Keratinocyte (primary cell): ENCODE measurements at regions not wholly inside any gene's neighbourhood (a gene's known extent, or its start where the extent isn't known, plus 50 kb on each side); places are given as distances from the start of the nearest gene placed in this dataset.
A peak's percentile ranks its signal among the peaks of the same experiment; 100 is the strongest.

Source experiments
- DNase-seq: peaks from one replicate; pipeline ENCODE4 v3.0.0-alpha.2; 2011; ENCODE audit warnings: low read depth, missing footprints, low spot score
- FAIRE-seq: peaks from 2 replicates; lab custom pipeline; 2011; peaks lifted over from hg19 to GRCh38; lab: Jason Lieb, UNC
- H2AFZ ChIP-seq: 2 replicates; pipeline ENCODE4 v1.6.0; 2012; ENCODE audit warnings: low read length, control low read depth, inconsistent platforms; ENCODE audit not compliant: control insufficient read depth
- H3K27ac ChIP-seq: 2 replicates; pipeline ENCODE4 v1.5.1; 2011; ENCODE audit warnings: low read length; ENCODE audit not compliant: control insufficient read depth, insufficient read depth
- H3K27me3 ChIP-seq: 3 replicates; pipeline ENCODE4 v1.6.0; 2011; ENCODE audit warnings: low read length; ENCODE audit not compliant: control insufficient read depth, insufficient read depth; ENCODE audit errors: extremely low read depth
- H3K36me3 ChIP-seq, 2 experiments: 2 replicates in 1 of 2; 3 replicates in 1 of 2; pipeline ENCODE4 v1.5.1; 2011; ENCODE audit warnings: low read length in 2 of 2, mild to moderate bottlenecking in 1 of 2; ENCODE audit not compliant: control insufficient read depth in 2 of 2, insufficient read depth in 2 of 2; ENCODE audit errors: extremely low read depth in 1 of 2
- H3K4me1 ChIP-seq: 3 replicates; pipeline ENCODE4 v1.5.1; 2011; ENCODE audit warnings: low read length; ENCODE audit not compliant: control insufficient read depth, insufficient read depth; ENCODE audit errors: extremely low read depth
- H3K4me2 ChIP-seq: 3 replicates; pipeline ENCODE4 v1.6.0; 2011; ENCODE audit warnings: low read depth, low read length; ENCODE audit not compliant: control insufficient read depth, insufficient read depth; ENCODE audit errors: extremely low read depth
- H3K4me3 ChIP-seq, 3 experiments: fragments of 200-600 bp in 1 of 3; sonication (generic) in 1 of 3; 2 replicates in 2 of 3; 3 replicates in 1 of 3; pipeline ENCODE4 v1.5.1; 2011 to 2016; ENCODE audit warnings: low read length in 3 of 3, mild to moderate bottlenecking in 3 of 3, control low read depth in 2 of 3, inconsistent platforms in 1 of 3, low read depth in 1 of 3, mixed read lengths in 1 of 3, mixed run types in 1 of 3, moderate library complexity in 1 of 3; ENCODE audit not compliant: control insufficient read depth in 2 of 3, insufficient read depth in 2 of 3; ENCODE audit errors: extremely low read depth in 1 of 3
- H3K79me2 ChIP-seq: 2 replicates; pipeline ENCODE4 v1.6.0; 2012; ENCODE audit warnings: low read length; ENCODE audit not compliant: control insufficient read depth, insufficient read depth
- H3K9ac ChIP-seq: 3 replicates; pipeline ENCODE4 v1.6.0; 2011; ENCODE audit warnings: low read length; ENCODE audit not compliant: control insufficient read depth, insufficient read depth; ENCODE audit errors: extremely low read depth
- H3K9me1 ChIP-seq: 3 replicates; pipeline ENCODE4 v1.6.0; 2011; ENCODE audit warnings: low read length; ENCODE audit not compliant: control insufficient read depth, insufficient read depth; ENCODE audit errors: extremely low read depth
- H3K9me3 ChIP-seq: 2 replicates; pipeline ENCODE4 v1.5.1; 2012; ENCODE audit warnings: low read depth, low read length; ENCODE audit not compliant: control insufficient read depth
- H4K20me1 ChIP-seq: 3 replicates; pipeline ENCODE4 v1.6.0; 2011; ENCODE audit warnings: low read length; ENCODE audit not compliant: control insufficient read depth, insufficient read depth; ENCODE audit errors: extremely low read depth
- EZH2 ChIP-seq: IDR thresholded peaks from one replicate; pipeline ENCODE4 v1.6.1; 2012; ENCODE audit warnings: inconsistent platforms, mild to moderate bottlenecking, low read length, moderate library complexity
- dilution Hi-C: fragments of 300-500 bp; cut with MboI; formaldehyde crosslinking; loops from one replicate; pipeline ENCODE4 v1.7.0; 2020; ENCODE audit warnings: low sequenced_read_pairs; ENCODE audit not compliant: extremely low pct_ligation_motif_present
- TF ChIP-seq, protein P1 (sequence below), 3 experiments: IDR thresholded peaks in 1 of 3; conservative IDR thresholded peaks in 1 of 3; optimal IDR thresholded peaks in 1 of 3; 2 replicates in 2 of 3; 3 replicates in 1 of 3; pipeline versions ENCODE3 to v1.5.1; 2011; ENCODE audit warnings: low read length in 3 of 3, mild to moderate bottlenecking in 3 of 3, moderate library complexity in 2 of 3, control low read depth in 1 of 3, inconsistent platforms in 1 of 3; ENCODE audit not compliant: insufficient read depth in 2 of 3; ENCODE audit errors: extremely low read depth in 1 of 3

DNA sequence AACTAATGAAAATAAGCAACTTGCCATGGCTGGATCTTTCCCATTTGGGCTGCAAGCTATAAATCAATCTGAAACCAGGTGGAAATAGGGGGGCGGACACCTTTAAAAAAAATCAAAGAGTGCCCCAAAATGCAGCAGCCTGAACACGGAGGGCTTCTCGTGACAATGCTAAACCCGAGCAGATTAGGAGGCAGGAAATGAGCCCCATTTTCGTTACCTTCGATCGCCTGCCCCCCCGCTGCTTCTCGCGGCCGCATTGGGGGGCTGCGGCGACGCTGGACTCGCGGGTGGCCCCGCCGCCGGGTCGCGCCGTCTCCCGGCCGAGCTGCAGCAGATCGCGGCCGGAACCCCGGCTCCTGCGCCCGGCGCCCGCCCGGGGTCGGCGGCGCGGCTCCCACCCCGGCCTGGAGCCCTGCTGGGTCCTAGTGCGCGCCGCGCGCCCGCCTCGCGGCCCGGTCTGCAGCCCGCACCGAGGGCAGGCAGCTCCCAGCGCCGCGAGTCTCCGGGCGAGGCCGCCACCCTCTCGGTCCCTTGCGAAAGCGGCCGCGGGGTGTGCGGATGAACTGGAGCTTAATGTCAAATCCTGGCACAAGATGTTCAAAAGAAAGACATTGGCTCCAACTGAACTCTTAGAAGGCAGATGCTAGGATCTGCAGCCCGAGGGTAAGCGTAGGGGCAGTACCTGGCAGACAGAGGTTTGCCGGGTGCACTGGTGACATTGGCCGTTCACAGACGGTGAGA, 201.9 kb upstream of the FOXN3 start:
- no peak for FAIRE-seq
- Histone ChIP-seq H2AFZ (peak overlapping the region; percentile 90), H3K4me2 (peak overlapping the region; percentile 99)

GRCh38 chr14:89618330-89618708, 201.3 kb upstream of the FOXN3 start:
- no peak for FAIRE-seq
- Histone ChIP-seq H3K4me2 (peak overlapping the region; percentile 99), H3K27ac (peak overlapping the region; percentile 56), H3K9me1 (no peaks in the 10 kb centered on the region), H3K36me3 (no peaks in the 10 kb centered on the region), H3K27me3 (no peaks in the 10 kb centered on the region), H3K9me3 (no peaks in the 10 kb centered on the region), H3K4me1 (peaks cover 14% of the 10 kb centered on the region), H3K9ac (peak overlapping the region; percentile 82), H4K20me1 (no peaks in the 10 kb centered on the region), H3K79me2 (no peaks in the 10 kb centered on the region), H2AFZ (peak overlapping the region; percentile 87), H3K4me3 (peak overlapping the region; percentile 63 to 84 (median 77))
- dilution Hi-C loops, result no loop called here
- no peak for DNase-seq
- TF ChIP-seq EZH2, result no peak
- TF ChIP-seq, protein P1, sequence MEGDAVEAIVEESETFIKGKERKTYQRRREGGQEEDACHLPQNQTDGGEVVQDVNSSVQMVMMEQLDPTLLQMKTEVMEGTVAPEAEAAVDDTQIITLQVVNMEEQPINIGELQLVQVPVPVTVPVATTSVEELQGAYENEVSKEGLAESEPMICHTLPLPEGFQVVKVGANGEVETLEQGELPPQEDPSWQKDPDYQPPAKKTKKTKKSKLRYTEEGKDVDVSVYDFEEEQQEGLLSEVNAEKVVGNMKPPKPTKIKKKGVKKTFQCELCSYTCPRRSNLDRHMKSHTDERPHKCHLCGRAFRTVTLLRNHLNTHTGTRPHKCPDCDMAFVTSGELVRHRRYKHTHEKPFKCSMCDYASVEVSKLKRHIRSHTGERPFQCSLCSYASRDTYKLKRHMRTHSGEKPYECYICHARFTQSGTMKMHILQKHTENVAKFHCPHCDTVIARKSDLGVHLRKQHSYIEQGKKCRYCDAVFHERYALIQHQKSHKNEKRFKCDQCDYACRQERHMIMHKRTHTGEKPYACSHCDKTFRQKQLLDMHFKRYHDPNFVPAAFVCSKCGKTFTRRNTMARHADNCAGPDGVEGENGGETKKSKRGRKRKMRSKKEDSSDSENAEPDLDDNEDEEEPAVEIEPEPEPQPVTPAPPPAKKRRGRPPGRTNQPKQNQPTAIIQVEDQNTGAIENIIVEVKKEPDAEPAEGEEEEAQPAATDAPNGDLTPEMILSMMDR (optimal IDR thresholded peaks at IDR 0.05 in 1 of 3, IDR thresholded peaks at IDR 0.05 in 1 of 3, conservative IDR thresholded peaks at IDR 0.05 in 1 of 3; ENCODE audit: extremely low read depth in 1 of 3, insufficient read depth in 2 of 3, low read length in 3 of 3), result no peak

More for the DNA sequence above, 201.9 kb upstream of the FOXN3 start:
- Histone ChIP-seq H3K4me1 (peaks cover 14% of the 10 kb centered on the region), H3K4me3 (peak overlapping the region; percentile 63 to 84 (median 77)), H3K27me3 (no peaks in the 10 kb centered on the region), H4K20me1 (no peaks in the 10 kb centered on the region), H3K27ac (peak overlapping the region; percentile 56), H3K36me3 (no peaks in the 10 kb centered on the region), H3K9me3 (no peaks in the 10 kb centered on the region), H3K79me2 (no peaks in the 10 kb centered on the region), H3K9me1 (no peaks in the 10 kb centered on the region), H3K9ac (peak overlapping the region; percentile 82)
- TF ChIP-seq, protein P1 (optimal IDR thresholded peaks at IDR 0.05 in 1 of 3, IDR thresholded peaks at IDR 0.05 in 1 of 3, conservative IDR thresholded peaks at IDR 0.05 in 1 of 3; ENCODE audit: extremely low read depth in 1 of 3, insufficient read depth in 2 of 3, low read length in 3 of 3), result no peak
- TF ChIP-seq EZH2, result no peak
- dilution Hi-C loops, result no loop called here
- no peak for DNase-seq
